GM12874 (cell line): ENCODE measurements at regions not wholly inside any gene's neighbourhood (a gene's known extent, or its start where the extent isn't known, plus 50 kb on each side); places are given as distances from the start of the nearest gene placed in this dataset.

Source experiments
- CTCF ChIP-seq: IDR thresholded peaks from 2 replicates; pipeline ENCODE4 v1.5.1; 2011; ENCODE audit warnings: low read depth, mild to moderate bottlenecking, control low read depth, low read length, moderate library complexity; ENCODE audit not compliant: insufficient read depth

- TF ChIP-seq CTCF, result no peak
Measured at GRCh38 chr12:18810537-18811253, 72.8 kb downstream of the CAPZA3 start.

- no peak for TF ChIP-seq CTCF
Measured at GRCh38 chr12:18811273-18811672, 73.4 kb downstream of the CAPZA3 start.

GRCh38 chr12:18813753-18814152, 75.8 kb downstream of the CAPZA3 start:
- no peak for TF ChIP-seq CTCF

- no peak for TF ChIP-seq CTCF
Measured at GRCh38 chr12:18818579-18819268, 80.8 kb downstream of the CAPZA3 start.

GRCh38 chr12:18819484-18819883, 81.6 kb downstream of the CAPZA3 start:
- TF ChIP-seq CTCF, result no peak

- TF ChIP-seq CTCF, result no peak
Measured at GRCh38 chr12:18823461-18823860, 85.5 kb downstream of the CAPZA3 start.

GRCh38 chr12:18824287-18824686, 86.4 kb downstream of the CAPZA3 start:
- TF ChIP-seq CTCF, result no peak
